ENCODE measurements at regions not wholly inside any gene's neighbourhood (a gene's known extent, or its start where the extent isn't known, plus 50 kb on each side); places are given as distances from the start of the nearest gene placed in this dataset.

- Histone ChIP-seq H3K27ac (ENCODE audit: insufficient read depth, low read length) (no peak overlapping the region), H3K79me2 (ENCODE audit: control insufficient read depth, insufficient read depth, low read length) (no peaks in the 10 kb centered on the region), H3K27me3 (ENCODE audit: control insufficient read depth, insufficient read depth, low read length) (no peaks in the 10 kb centered on the region), H3K36me3 (ENCODE audit: control insufficient read depth, insufficient read depth, low read length) (no peaks in the 10 kb centered on the region), H2AFZ (ENCODE audit: low read length) (no peak overlapping the region), H3K9me3 (ENCODE audit: control insufficient read depth, insufficient read depth, low read depth, low read length) (no peaks in the 10 kb centered on the region), H3K4me1 (ENCODE audit: control insufficient read depth, extremely low read depth, insufficient read depth, low read length) (no peaks in the 10 kb centered on the region), H3K4me3 (replicated peaks in 1 of 4; ENCODE audit: control extremely low read depth in 1 of 4, insufficient read depth in 1 of 4, low read depth in 3 of 4, low read length in 4 of 4) (no peak overlapping the region), H3K9ac (ENCODE audit: insufficient read depth, low read length) (no peak overlapping the region), H3K4me2 (ENCODE audit: extremely low read depth, insufficient read depth, low read length) (no peak overlapping the region), H4K20me1 (ENCODE audit: control insufficient read depth, extremely low read depth, insufficient read depth, low read length) (no peaks in the 10 kb centered on the region)
- TF ChIP-seq CTCF (conservative IDR thresholded peaks at IDR 0.05 in 1 of 2, IDR thresholded peaks at IDR 0.05 in 1 of 2; ENCODE audit: low read depth in 1 of 2, low read length in 2 of 2) (no peak), EZH2 (IDR thresholded peaks at IDR 0.05; ENCODE audit: low read length, missing control alignments) (no peak)
- DNase-seq (ENCODE audit: low read depth in 2 of 2) = no peak
These were observed 702.3 kb downstream of the SI start for GRCh38 chr3:164375995-164376394.

GRCh38 chr3:164375538-164375937 is 702.8 kb downstream of the SI start:
- DNase-seq (ENCODE audit: low read depth in 2 of 2) = peak in 1 of 2 donors; percentile 1
- Histone ChIP-seq H3K9me3 (ENCODE audit: control insufficient read depth, insufficient read depth, low read depth, low read length) (no peaks in the 10 kb centered on the region), H3K4me2 (ENCODE audit: extremely low read depth, insufficient read depth, low read length) (no peak overlapping the region), H3K4me3 (replicated peaks in 1 of 4; ENCODE audit: control extremely low read depth in 1 of 4, insufficient read depth in 1 of 4, low read depth in 3 of 4, low read length in 4 of 4) (no peak overlapping the region), H3K9ac (ENCODE audit: insufficient read depth, low read length) (no peak overlapping the region), H3K27ac (ENCODE audit: insufficient read depth, low read length) (no peak overlapping the region), H3K79me2 (ENCODE audit: control insufficient read depth, insufficient read depth, low read length) (no peaks in the 10 kb centered on the region), H3K27me3 (ENCODE audit: control insufficient read depth, insufficient read depth, low read length) (no peaks in the 10 kb centered on the region), H4K20me1 (ENCODE audit: control insufficient read depth, extremely low read depth, insufficient read depth, low read length) (no peaks in the 10 kb centered on the region), H3K36me3 (ENCODE audit: control insufficient read depth, insufficient read depth, low read length) (no peaks in the 10 kb centered on the region), H2AFZ (ENCODE audit: low read length) (no peak overlapping the region), H3K4me1 (ENCODE audit: control insufficient read depth, extremely low read depth, insufficient read depth, low read length) (no peaks in the 10 kb centered on the region)
- TF ChIP-seq CTCF (conservative IDR thresholded peaks at IDR 0.05 in 1 of 2, IDR thresholded peaks at IDR 0.05 in 1 of 2; ENCODE audit: low read depth in 1 of 2, low read length in 2 of 2) = no peak
- TF ChIP-seq EZH2 (IDR thresholded peaks at IDR 0.05; ENCODE audit: low read length, missing control alignments) = no peak

DNA sequence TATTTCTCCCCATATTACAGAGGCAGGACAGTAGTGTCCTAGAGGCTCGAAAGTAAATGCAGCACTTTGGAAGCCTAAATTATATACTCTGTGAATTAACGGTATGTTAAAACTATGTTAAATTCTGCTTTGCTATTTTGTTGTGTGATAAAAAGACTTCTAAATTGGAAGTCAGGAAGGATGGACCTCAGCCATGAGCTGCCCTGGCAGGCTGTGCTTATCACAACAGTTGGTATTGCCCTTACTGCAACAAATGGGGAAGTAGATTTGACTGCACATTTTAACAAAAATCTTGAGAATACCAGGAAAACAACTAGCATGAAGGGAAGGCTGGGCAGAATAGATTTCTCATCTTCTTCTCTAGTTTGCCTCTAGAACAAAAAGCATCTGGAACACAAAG is 706.6 kb downstream of the SI start:
- Histone ChIP-seq H3K4me2 (ENCODE audit: extremely low read depth, insufficient read depth, low read length) (no peak overlapping the region), H2AFZ (ENCODE audit: low read length) (no peak overlapping the region), H3K4me1 (ENCODE audit: control insufficient read depth, extremely low read depth, insufficient read depth, low read length) (no peaks in the 10 kb centered on the region), H3K27me3 (ENCODE audit: control insufficient read depth, insufficient read depth, low read length) (no peaks in the 10 kb centered on the region), H4K20me1 (ENCODE audit: control insufficient read depth, extremely low read depth, insufficient read depth, low read length) (no peaks in the 10 kb centered on the region), H3K36me3 (ENCODE audit: control insufficient read depth, insufficient read depth, low read length) (no peaks in the 10 kb centered on the region), H3K4me3 (replicated peaks in 1 of 4; ENCODE audit: control extremely low read depth in 1 of 4, insufficient read depth in 1 of 4, low read depth in 3 of 4, low read length in 4 of 4) (no peak overlapping the region), H3K79me2 (ENCODE audit: control insufficient read depth, insufficient read depth, low read length) (no peaks in the 10 kb centered on the region), H3K9me3 (ENCODE audit: control insufficient read depth, insufficient read depth, low read depth, low read length) (no peaks in the 10 kb centered on the region), H3K27ac (ENCODE audit: insufficient read depth, low read length) (no peak overlapping the region), H3K9ac (ENCODE audit: insufficient read depth, low read length) (no peak overlapping the region)
- DNase-seq (ENCODE audit: low read depth in 2 of 2) = no peak
- TF ChIP-seq CTCF (conservative IDR thresholded peaks at IDR 0.05 in 1 of 2, IDR thresholded peaks at IDR 0.05 in 1 of 2; ENCODE audit: low read depth in 1 of 2, low read length in 2 of 2) (no peak), EZH2 (IDR thresholded peaks at IDR 0.05; ENCODE audit: low read length, missing control alignments) (no peak)
